Neural cell (in vitro differentiated cells): ENCODE measurements at regions not wholly inside any gene's neighbourhood (a gene's known extent, or its start where the extent isn't known, plus 50 kb on each side); places are given as distances from the start of the nearest gene placed in this dataset.

Experiments used
- RAD21 ChIP-seq: fragments of 450-650 bp; conservative IDR thresholded peaks from 2 replicates; pipeline ENCODE4 v1.6.1; 2014; ENCODE audit warnings: antibody characterized with exemption, mild to moderate bottlenecking, moderate library complexity
- SMC3 ChIP-seq: fragments of 450-650 bp; conservative IDR thresholded peaks from 2 replicates; pipeline ENCODE4 v1.6.1; 2014; ENCODE audit warnings: antibody characterized with exemption, mild to moderate bottlenecking, moderate library complexity; ENCODE audit not compliant: poor library complexity
- TF ChIP-seq, protein P1 (sequence below): fragments of 450-650 bp; IDR thresholded peaks from 2 replicates; pipeline ENCODE4 v1.5.1; 2014; ENCODE audit warnings: antibody characterized with exemption, mild to moderate bottlenecking, moderate library complexity; ENCODE audit not compliant: poor library complexity, severe bottlenecking

DNA sequence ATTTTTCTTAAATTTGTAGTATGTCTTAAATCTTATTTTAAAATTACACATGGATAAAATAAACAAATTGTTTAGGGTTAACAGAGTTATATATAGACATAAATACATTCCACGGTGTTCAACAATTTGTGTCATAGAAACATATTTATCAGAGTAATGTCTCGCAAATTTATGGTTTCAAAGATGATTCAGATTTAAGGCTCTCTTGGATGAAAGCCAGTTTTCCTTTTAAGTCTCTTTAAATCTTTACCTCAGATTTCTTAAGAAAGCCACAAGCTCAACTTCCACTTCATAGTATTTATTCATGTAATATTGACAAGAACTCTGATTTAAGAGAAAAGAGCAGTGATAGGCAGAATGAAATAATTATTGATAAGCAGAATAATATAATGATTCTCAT, 1254.8 kb upstream of the ADGRL3 start:
- TF ChIP-seq RAD21, result no peak
- TF ChIP-seq, protein P1, sequence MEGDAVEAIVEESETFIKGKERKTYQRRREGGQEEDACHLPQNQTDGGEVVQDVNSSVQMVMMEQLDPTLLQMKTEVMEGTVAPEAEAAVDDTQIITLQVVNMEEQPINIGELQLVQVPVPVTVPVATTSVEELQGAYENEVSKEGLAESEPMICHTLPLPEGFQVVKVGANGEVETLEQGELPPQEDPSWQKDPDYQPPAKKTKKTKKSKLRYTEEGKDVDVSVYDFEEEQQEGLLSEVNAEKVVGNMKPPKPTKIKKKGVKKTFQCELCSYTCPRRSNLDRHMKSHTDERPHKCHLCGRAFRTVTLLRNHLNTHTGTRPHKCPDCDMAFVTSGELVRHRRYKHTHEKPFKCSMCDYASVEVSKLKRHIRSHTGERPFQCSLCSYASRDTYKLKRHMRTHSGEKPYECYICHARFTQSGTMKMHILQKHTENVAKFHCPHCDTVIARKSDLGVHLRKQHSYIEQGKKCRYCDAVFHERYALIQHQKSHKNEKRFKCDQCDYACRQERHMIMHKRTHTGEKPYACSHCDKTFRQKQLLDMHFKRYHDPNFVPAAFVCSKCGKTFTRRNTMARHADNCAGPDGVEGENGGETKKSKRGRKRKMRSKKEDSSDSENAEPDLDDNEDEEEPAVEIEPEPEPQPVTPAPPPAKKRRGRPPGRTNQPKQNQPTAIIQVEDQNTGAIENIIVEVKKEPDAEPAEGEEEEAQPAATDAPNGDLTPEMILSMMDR, result no peak
- TF ChIP-seq SMC3, result no peak
